ENCODE measurements at regions not wholly inside any gene's neighbourhood (a gene's known extent, or its start where the extent isn't known, plus 50 kb on each side); places are given as distances from the start of the nearest gene placed in this dataset.
"Not testable (repeated sequence)": the region's sequence is repeated elsewhere in the genome, so short reads cannot be mapped to it uniquely, and the experiment has no call there.

DNA sequence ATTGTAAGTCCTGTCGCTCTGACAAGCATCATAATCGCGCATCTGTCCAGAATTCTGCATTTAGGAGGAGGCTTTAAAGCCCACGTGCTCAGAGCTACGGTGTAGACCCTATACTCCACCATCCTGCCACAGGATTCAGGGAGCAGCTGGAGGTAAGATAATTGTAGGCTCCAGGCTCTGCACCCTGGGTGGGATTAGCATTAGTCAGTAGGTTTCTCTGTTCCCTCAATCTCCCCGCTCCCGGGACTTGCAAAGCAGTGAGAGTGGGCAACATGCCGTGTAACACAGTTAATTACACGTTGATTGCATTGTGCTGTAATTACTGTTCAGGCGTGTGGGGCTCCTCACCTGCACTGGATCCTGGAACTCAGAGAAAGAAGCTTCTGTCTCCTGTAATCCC lies 89.3 kb upstream of the CUX1 start:
- no peaks in the 10 kb centered on the region for H3K4me1 ChIP-seq (ENCODE audit: insufficient read depth, low read length)
- POLR2A ChIA-PET, result no interaction called here
- peak overlapping the region; percentile 20 for H3K27ac ChIP-seq (ENCODE audit: low read depth, low read length)
- no peaks in the 10 kb centered on the region for H3K36me3 Mint-ChIP-seq
- no peak for DNase-seq
- no peaks in the 10 kb centered on the region for H3K4me1 Mint-ChIP-seq
- CTCF ChIA-PET, result no interaction called here
- H3K27me3 ChIP-seq (ENCODE audit: insufficient read depth, low read length, poor library complexity, severe bottlenecking), result no peaks in the 10 kb centered on the region
- H3K27ac Mint-ChIP-seq, result no peak overlapping the region
- H3K4me3 ChIP-seq (ENCODE audit: low read length), result no peak overlapping the region
- H3K9me3 ChIP-seq (ENCODE audit: low read length), result no peaks in the 10 kb centered on the region
- H3K4me3 Mint-ChIP-seq, result no peak overlapping the region
- H3K9me3 Mint-ChIP-seq, result peaks cover 0 to 2% (median 0%) of the 10 kb centered on the region in 5 donors
- peaks cover 2 to 3% of the 10 kb centered on the region in 2 donors for H3K27me3 Mint-ChIP-seq
- H3K36me3 ChIP-seq (ENCODE audit: insufficient read depth, low read length), result no peaks in the 10 kb centered on the region

- H3K9me3 Mint-ChIP-seq; H3K27me3 ChIP-seq (ENCODE audit: insufficient read depth, low read length, poor library complexity, severe bottlenecking); H3K9me3 ChIP-seq (ENCODE audit: low read length); H3K36me3 ChIP-seq (ENCODE audit: insufficient read depth, low read length); H3K36me3 Mint-ChIP-seq; H3K27me3 Mint-ChIP-seq; H3K27ac Mint-ChIP-seq; H3K4me3 Mint-ChIP-seq; DNase-seq; H3K4me1 ChIP-seq (ENCODE audit: insufficient read depth, low read length); H3K4me3 ChIP-seq (ENCODE audit: low read length); POLR2A ChIA-PET; H3K4me1 Mint-ChIP-seq: not testable (repeated sequence)
- CTCF ChIA-PET, result interaction anchor here (1.4 kb wide), 1 partner anchor 13 kb away, joined by 3 read pairs; no protein-coding TSS in a partner anchor
- H3K27ac ChIP-seq (ENCODE audit: low read depth, low read length), result peak overlapping the region; percentile 57
Measured at GRCh38 chr7:101728873-101729240, 88.6 kb upstream of the CUX1 start.

- Histone ChIP-seq H3K27me3 (ENCODE audit: insufficient read depth, low read length, poor library complexity, severe bottlenecking) (no peaks in the 10 kb centered on the region), H3K36me3 (ENCODE audit: insufficient read depth, low read length) (no peaks in the 10 kb centered on the region), H3K9me3 (ENCODE audit: low read length) (no peaks in the 10 kb centered on the region), H3K4me3 (ENCODE audit: low read length) (no peak overlapping the region), H3K27ac (ENCODE audit: low read depth, low read length) (peak overlapping the region; percentile 64), H3K4me1 (ENCODE audit: insufficient read depth, low read length) (no peaks in the 10 kb centered on the region)
- Mint-ChIP-seq H3K9me3 (no peaks in the 10 kb centered on the region), H3K27ac (no peak overlapping the region), H3K27me3 (peaks cover 3 to 4% of the 10 kb centered on the region in 2 donors), H3K4me1 (no peaks in the 10 kb centered on the region), H3K36me3 (no peaks in the 10 kb centered on the region), H3K4me3 (no peak overlapping the region)
- ChIA-PET CTCF (interaction anchor here (1.1 to 1.4 kb wide), 3 partner anchors 8 to 85 kb away, joined by 3 to 4 read pairs (median 3); no protein-coding TSS in a partner anchor), POLR2A (no interaction called here)
- no peak for DNase-seq
Measured at GRCh38 chr7:101729241-101729883, 88.1 kb upstream of the CUX1 start.

DNA sequence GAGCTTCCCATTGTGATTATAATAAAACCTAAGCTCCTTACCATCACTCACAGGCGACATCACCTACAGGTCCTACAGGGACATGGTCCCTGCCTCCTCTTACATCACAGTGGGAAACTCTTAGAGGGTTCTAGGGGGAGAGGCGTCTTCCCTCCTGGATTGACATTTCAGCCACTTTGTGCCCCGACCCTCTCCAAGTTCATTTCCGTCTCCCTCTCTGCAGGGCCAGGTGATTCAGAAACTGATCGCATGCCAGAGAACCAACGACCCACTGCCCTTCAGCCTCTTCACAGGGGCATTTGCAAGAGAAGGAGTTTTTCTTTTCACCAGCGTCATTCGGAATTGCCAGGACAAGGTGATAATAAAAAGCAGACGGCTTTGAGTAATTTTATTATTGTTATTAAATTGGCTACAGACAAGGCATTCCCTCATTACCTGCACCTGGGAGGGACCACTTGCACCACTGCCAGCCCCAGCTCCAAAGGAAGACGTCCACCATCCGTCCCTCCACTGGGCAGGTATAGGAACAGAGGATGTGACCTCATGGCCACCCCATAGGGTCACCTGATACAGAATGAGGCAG lies 85.8 kb upstream of the CUX1 start:
- Mint-ChIP-seq H3K27ac (peak overlapping the region in 1 of 8 donors; percentile 38), H3K4me3 (no peak overlapping the region), H3K36me3 (no peaks in the 10 kb centered on the region), H3K27me3 (peaks cover 3 to 6% of the 10 kb centered on the region in 2 donors), H3K9me3 (no peaks in the 10 kb centered on the region), H3K4me1 (no peaks in the 10 kb centered on the region)
- no peak overlapping the region for H3K4me3 ChIP-seq (ENCODE audit: low read length)
- no peak overlapping the region for H3K27ac ChIP-seq (ENCODE audit: low read depth, low read length)
- ChIA-PET POLR2A (no interaction called here), CTCF (interaction anchor here (4.3 kb wide), 1 partner anchor 11 kb away, joined by 14 read pairs; no protein-coding TSS in a partner anchor)
- DNase-seq, result no peak
- no peaks in the 10 kb centered on the region for H3K27me3 ChIP-seq (ENCODE audit: insufficient read depth, low read length, poor library complexity, severe bottlenecking)
- H3K9me3 ChIP-seq (ENCODE audit: low read length), result no peaks in the 10 kb centered on the region
- H3K4me1 ChIP-seq (ENCODE audit: insufficient read depth, low read length), result no peaks in the 10 kb centered on the region
- H3K36me3 ChIP-seq (ENCODE audit: insufficient read depth, low read length), result no peaks in the 10 kb centered on the region

DNA sequence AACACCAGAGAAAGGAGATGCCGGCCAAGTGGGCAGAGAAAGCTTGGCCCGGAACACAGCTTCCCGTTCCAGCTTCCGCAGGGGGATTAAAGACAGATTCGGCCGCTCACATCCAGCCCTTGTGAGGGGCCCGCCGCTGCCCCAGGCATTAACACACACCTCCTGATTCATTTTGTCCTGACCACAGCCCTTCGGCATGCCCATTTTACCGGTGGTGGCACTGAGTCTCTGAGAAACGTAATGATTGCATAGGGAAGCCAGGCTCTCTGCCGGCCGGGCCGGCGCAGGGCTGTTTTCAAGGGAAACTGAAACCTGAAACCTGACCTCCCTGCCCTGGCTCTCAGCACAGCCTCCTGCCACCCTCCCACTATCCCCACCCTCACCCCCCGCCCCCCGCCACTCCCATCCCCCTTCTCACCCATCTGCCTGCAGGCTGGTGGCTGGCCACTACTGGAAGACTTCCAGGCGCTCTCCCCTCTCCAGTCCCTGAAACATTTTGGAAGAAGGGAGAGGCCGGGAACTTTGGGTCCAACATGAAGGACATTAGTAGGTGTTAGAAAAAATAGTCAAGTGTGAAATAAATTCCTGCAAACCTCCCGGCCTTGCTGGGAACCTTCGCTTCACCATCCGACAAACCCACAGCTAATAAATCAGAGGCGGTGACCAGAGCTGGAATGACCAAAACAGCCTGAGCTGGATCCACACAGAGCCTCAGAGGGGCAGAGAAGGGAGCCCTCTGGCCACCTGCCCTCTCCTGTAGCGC lies 83.5 kb upstream of the CUX1 start:
- Histone ChIP-seq H3K36me3 (ENCODE audit: insufficient read depth, low read length) (no peaks in the 10 kb centered on the region), H3K4me3 (ENCODE audit: low read length) (no peak overlapping the region), H3K27ac (ENCODE audit: low read depth, low read length) (peak overlapping the region; percentile 38), H3K27me3 (ENCODE audit: insufficient read depth, low read length, poor library complexity, severe bottlenecking) (no peaks in the 10 kb centered on the region), H3K9me3 (ENCODE audit: low read length) (no peaks in the 10 kb centered on the region), H3K4me1 (ENCODE audit: insufficient read depth, low read length) (no peaks in the 10 kb centered on the region)
- H3K27me3 Mint-ChIP-seq, result peaks cover 3 to 6% of the 10 kb centered on the region in 2 donors
- no peaks in the 10 kb centered on the region for H3K4me1 Mint-ChIP-seq
- no peaks in the 10 kb centered on the region for H3K36me3 Mint-ChIP-seq
- no peak for DNase-seq
- POLR2A ChIA-PET, result no interaction called here
- H3K9me3 Mint-ChIP-seq, result no peaks in the 10 kb centered on the region
- no peak overlapping the region for H3K4me3 Mint-ChIP-seq
- CTCF ChIA-PET, result interaction anchor here (4.3 kb wide), 1 partner anchor 9 kb away, joined by 14 read pairs; no protein-coding TSS in a partner anchor
- no peak overlapping the region for H3K27ac Mint-ChIP-seq

GRCh38 chr7:101736084-101736483 lies 81.3 kb upstream of the CUX1 start:
- H3K9me3 Mint-ChIP-seq, result no peaks in the 10 kb centered on the region
- CTCF ChIA-PET, result interaction anchor here (1.5 kb wide), 1 partner anchor 122 kb away, joined by 3 read pairs; no protein-coding TSS in a partner anchor

GRCh38 chr7:101739775-101740398 lies 77.5 kb upstream of the CUX1 start:
- peak overlapping the region in 1 of 8 donors; percentile 42 for H3K27ac Mint-ChIP-seq
- H3K9me3 Mint-ChIP-seq, result no peaks in the 10 kb centered on the region
- no peak for DNase-seq
- H3K27me3 Mint-ChIP-seq, result peaks cover 0 to 10% of the 10 kb centered on the region in 2 donors
- Histone ChIP-seq H3K4me1 (ENCODE audit: insufficient read depth, low read length) (peaks cover 9% of the 10 kb centered on the region), H3K4me3 (ENCODE audit: low read length) (no peak overlapping the region), H3K27me3 (ENCODE audit: insufficient read depth, low read length, poor library complexity, severe bottlenecking) (no peaks in the 10 kb centered on the region), H3K9me3 (ENCODE audit: low read length) (no peaks in the 10 kb centered on the region), H3K36me3 (ENCODE audit: insufficient read depth, low read length) (no peaks in the 10 kb centered on the region), H3K27ac (ENCODE audit: low read depth, low read length) (no peak overlapping the region)
- H3K4me1 Mint-ChIP-seq, result peaks cover 13 to 17% (median 14%) of the 10 kb centered on the region in 3 donors
- H3K4me3 Mint-ChIP-seq, result no peak overlapping the region
- no peaks in the 10 kb centered on the region for H3K36me3 Mint-ChIP-seq
- ChIA-PET POLR2A (no interaction called here), CTCF (interaction anchor here (0.7 to 1.0 kb wide), 2 partner anchors 68 to 410 kb away, joined by 3 read pairs; no protein-coding TSS in a partner anchor)

More at GRCh38 chr7:101736084-101736483, 81.3 kb upstream of the CUX1 start:
- no peaks in the 10 kb centered on the region for H3K36me3 Mint-ChIP-seq
- Histone ChIP-seq H3K36me3 (ENCODE audit: insufficient read depth, low read length) (no peaks in the 10 kb centered on the region), H3K4me3 (ENCODE audit: low read length) (no peak overlapping the region), H3K9me3 (ENCODE audit: low read length) (no peaks in the 10 kb centered on the region), H3K27ac (ENCODE audit: low read depth, low read length) (no peak overlapping the region), H3K4me1 (ENCODE audit: insufficient read depth, low read length) (peaks cover 5% of the 10 kb centered on the region), H3K27me3 (ENCODE audit: insufficient read depth, low read length, poor library complexity, severe bottlenecking) (no peaks in the 10 kb centered on the region)
- H3K27me3 Mint-ChIP-seq, result peaks cover 3 to 9% of the 10 kb centered on the region in 2 donors
- peaks cover 4 to 5% (median 4%) of the 10 kb centered on the region in 3 donors for H3K4me1 Mint-ChIP-seq
- POLR2A ChIA-PET, result no interaction called here
- no peak for DNase-seq
- H3K4me3 Mint-ChIP-seq, result no peak overlapping the region
- H3K27ac Mint-ChIP-seq, result peak overlapping the region in 1 of 8 donors; percentile 12
